ENCODE measurements at regions not wholly inside any gene's neighbourhood (a gene's known extent, or its start where the extent isn't known, plus 50 kb on each side); places are given as distances from the start of the nearest gene placed in this dataset.
"Not testable (repeated sequence)": the region's sequence is repeated elsewhere in the genome, so short reads cannot be mapped to it uniquely, and the experiment has no call there.

DNA sequence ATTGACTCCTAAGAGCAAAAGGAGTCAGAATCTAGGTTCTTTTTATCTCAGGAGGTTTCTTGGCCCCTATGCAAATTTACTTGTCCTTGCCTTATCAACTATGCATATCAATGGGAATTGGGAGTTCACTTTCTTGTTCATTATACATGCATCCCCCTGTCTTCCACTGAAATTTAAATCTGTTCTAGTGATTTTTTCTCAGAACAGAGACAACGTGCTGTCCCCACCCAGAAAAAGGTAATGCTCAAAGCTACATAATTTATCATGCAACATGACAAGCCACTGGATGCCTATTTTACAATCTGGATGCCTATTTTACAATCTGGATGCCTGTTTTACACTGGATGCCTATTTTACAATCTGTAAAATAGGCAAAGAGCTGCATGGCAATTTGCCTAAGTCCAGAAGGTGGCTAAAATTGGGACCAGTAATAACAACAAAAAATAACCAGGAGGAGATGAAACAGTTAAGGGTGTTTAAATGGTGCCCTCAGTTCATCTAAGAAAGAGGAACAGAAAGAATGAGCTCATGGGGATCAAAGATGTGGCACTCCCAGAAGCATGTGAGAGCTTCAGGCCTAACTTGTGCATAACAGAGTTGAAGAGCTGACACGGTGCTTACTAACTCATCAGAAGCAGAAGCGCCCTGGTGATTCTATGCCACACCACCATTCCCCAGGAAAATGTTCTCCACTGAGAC is 537.8 kb upstream of the BOD1L1 start:
- DNase-seq (ENCODE audit: low read depth): no peak

DNA sequence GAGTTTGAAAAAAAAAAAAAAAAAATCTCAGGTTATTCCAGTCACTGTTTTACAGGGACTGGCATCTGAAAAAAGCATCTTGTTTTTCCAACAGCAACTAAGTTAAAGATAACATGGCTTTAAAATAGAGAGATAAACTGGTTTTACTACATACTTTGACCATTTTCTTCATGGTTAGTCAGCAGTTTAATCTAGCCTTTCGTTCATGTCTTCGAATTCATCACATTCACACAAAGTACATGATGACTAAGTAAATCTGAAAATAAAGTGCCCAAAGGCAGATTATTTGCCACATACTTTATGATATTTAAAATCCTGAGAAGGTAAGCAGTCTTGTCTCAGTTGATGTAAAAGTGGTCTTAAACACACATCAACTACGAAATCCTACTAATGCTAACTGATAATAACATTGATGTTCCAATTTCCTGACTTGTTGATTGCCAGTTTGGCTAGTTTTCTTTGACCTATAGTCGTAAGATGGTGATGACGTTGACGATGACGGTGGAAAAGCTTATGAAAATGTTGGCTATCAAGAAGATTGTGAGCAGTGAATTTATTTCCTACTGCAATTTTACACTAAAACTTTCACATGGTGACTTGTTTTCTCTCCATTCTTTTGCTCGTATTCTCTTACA is 540.5 kb upstream of the BOD1L1 start:
- DNase-seq (ENCODE audit: low read depth): no peak

GRCh38 chr4:14168919-14169318 is 541.4 kb upstream of the BOD1L1 start:
- peak; percentile 53 for DNase-seq (ENCODE audit: low read depth)

GRCh38 chr4:14169460-14169859 is 541.9 kb upstream of the BOD1L1 start:
- DNase-seq (ENCODE audit: low read depth): peak; percentile 47

DNA sequence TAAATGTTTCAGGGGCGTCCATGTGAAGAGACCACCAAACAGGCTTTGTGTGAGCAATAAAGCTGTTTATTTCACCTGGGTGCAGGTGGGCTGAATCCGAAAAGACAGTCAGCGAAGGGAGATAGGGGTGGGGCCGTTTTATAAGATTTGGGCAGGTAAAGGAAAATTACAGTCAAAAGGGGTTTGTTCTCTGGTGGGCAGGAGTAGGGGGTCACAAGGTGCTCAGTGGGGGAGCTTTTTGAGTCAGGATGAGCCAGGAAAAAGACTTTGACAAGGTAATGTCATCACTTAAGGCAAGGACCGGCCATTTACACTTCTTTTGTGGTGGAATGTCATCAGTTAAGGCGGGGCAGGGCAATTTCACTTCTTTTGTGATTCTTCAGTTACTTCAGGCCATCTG is 542.4 kb upstream of the BOD1L1 start:
- not testable (repeated sequence) for DNase-seq (ENCODE audit: low read depth)

DNA sequence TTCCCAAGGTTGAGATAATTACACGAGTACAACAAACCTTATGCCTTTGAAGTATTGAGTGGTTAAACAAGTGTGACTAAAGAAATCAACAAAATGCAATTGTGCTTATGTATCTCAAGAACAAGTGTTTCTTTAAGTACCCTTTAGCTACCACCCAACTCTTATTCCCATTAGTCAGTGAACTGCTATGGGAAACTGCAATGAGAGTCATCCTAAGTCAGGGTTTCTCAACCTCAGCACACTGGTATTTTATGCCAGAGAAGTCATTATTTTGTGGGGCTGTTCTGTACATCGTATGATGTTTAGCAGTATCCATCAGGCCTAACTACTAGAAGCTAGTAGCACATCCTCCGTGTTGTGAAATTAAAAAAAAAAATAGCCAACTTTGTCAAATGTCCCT is 549.1 kb upstream of the BOD1L1 start:
- no peak for DNase-seq (ENCODE audit: low read depth)

GRCh38 chr4:14177987-14178386 is 550.5 kb upstream of the BOD1L1 start:
- DNase-seq (ENCODE audit: low read depth): no peak

DNA sequence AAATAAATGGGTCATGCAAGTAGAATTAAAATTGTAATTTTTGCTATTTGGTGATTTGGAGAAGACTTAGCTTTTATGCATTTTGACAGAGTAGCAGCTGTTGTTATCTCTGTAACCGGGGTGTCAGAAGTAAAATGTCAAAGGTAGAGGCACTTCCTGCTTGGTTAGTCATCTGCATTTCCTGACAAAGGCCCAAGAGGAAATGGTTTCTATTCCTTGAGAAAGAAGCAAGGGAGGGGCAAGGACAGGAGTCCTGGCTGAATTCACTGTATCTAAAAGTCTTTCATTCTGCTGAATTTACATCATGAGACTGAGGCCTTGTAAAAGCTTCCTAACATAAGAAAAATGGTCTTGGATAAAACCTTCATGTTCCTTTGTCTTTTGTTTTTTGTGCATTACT is 550.9 kb upstream of the BOD1L1 start:
- DNase-seq (ENCODE audit: low read depth): peak; percentile 45

DNA sequence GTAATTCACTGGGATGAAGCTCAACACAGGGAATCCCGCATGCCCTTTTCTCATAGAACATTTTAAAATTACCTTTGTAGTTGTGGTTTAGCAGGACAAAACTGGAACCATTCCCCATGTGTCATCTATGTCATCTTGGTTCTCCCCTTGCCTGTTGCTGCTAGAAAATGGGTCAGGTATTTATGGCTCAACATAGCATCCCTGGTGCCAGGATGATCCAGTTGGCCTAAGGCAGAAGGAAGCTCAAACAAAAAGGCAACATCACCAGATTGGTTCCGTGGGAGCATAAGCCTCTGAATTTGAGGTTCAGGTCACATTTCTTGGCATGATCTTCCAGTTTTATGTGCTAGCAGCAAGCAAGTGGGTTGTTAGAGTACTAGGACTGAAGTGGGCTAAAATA is 552.6 kb upstream of the BOD1L1 start:
- no peak for DNase-seq (ENCODE audit: low read depth)

DNA sequence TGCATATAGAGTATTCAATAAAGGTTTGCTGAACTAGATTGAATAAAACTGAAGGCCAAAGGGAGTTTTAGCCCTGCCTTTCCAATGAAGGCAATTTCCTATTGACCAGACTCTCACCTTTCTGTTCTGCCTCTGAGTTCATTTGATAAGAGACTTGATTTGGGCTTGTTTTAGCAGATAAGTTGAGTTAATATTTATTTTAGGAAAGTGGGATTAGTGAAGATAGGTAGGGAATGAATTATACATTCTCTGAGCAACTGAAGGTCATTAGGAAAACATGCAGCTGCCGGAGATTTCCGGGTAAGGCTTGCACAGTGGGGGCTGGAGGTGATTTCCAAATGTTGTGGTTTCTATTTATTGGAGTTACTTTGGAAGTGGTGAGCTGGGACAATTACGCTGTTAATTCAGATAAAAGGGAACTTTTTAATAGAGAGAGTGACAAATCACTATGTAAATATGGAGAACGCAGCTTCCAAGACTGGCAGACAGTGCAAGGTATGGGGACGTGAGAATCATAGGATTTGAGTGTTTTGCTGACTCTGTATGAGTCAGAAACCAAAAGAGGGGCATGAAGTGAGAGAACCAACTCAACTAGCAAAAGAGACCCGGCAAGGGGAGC is 553.6 kb upstream of the BOD1L1 start:
- DNase-seq (ENCODE audit: low read depth): no peak

DNA sequence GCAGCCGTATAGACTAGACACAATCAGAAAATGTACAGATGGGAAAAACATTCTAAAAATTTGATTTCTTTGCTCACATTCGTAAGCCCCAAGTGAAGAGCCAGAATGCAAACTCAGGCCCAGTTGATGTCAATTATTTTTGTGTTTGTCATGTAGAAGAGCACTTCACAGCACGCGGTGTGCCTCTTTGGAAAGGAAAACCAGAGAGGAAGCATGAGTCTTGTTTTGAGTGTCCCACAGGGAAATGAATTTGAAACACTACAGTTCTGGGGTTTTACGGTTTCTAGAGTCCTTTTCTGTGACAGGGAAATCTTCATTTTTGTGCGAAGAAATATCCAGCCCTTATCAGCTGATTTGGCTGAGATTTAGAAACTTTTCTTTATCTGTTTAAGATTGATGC is 554.6 kb upstream of the BOD1L1 start:
- no peak for DNase-seq (ENCODE audit: low read depth)

GRCh38 chr4:14184265-14184664 is 556.7 kb upstream of the BOD1L1 start:
- DNase-seq (ENCODE audit: low read depth): no peak

DNA sequence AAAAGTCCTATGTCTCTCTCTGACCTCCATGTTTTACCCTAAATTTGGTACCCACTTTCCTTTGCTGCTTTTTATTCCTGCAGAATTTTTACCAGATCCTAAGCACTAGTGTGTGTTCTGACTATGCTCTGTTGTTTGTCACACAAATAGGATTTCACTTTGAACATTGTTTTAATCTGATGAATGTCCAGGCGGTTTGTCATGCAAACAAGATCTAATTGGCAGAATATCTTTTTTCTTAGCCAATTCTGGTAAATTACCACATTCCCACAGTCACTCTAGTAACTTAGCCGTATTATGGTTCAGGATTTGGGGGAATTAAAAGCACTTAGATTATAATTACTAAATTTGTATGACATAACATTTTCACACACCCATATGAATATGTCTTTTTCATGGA is 557.2 kb upstream of the BOD1L1 start:
- DNase-seq (ENCODE audit: low read depth): no peak

DNA sequence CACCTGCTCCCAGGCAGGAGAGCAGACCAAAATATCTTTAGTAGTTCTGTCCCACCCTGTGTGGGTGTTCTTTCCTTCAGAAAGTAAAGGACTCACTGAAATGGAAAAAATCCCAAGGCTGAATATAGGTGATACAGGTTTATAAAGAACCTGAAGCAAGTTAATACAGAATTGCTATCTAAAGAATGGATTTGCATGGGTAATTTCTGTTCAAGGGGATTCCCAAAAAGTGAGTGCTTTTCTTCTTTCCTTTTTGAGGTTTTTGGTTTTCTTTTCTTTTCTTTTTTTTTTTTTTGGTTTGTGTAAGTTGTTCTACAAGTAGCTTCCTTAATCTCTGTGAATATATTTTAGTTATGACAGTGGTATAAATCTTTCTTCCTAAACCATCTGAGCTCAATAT is 560.7 kb upstream of the BOD1L1 start:
- no peak for DNase-seq (ENCODE audit: low read depth)

DNA sequence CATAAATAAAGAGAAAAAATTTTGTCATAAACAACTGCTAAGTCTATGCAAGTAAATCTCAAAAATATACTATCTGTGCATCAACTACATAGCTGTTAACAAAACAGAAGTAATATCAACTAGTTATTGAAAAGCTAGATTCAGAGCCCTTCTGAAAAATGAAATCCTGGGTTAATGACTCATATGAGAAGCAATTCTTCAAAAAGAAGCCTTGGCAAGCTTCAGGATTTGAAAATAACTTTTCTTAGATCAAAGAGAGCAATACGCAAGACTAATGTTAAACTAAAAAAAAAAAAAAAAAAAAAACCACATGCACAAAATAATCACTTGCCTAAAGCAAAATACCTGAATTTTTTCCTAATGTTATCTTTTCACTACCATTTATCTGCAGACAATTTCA is 566.1 kb upstream of the BOD1L1 start:
- no peak for DNase-seq (ENCODE audit: low read depth)

- peak; percentile 81 for DNase-seq (ENCODE audit: low read depth)
These were observed 568.6 kb upstream of the BOD1L1 start for GRCh38 chr4:14196131-14196530.

GRCh38 chr4:14215116-14215770 is 587.7 kb upstream of the BOD1L1 start:
- no peak for DNase-seq (ENCODE audit: low read depth)

DNA sequence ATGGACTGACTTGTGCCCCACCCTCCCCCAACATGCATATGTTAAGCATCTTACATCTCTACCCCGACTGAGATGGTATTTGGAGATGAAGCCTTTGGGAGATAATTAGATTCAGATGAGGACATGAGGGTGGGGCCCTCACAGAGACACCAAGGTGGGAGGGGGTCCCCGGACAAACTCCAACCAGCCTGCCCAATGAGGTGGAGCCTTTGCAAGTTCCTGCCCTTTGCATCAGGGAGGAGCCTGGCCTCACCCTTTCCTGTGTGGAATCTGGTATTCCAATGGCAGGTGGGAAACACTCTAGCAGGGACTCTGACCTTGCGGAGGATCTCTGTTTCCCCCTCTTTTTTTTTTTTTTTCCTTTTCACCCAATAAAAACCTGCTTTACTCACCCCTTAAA is 589.9 kb upstream of the BOD1L1 start:
- no peak for DNase-seq (ENCODE audit: low read depth)

DNA sequence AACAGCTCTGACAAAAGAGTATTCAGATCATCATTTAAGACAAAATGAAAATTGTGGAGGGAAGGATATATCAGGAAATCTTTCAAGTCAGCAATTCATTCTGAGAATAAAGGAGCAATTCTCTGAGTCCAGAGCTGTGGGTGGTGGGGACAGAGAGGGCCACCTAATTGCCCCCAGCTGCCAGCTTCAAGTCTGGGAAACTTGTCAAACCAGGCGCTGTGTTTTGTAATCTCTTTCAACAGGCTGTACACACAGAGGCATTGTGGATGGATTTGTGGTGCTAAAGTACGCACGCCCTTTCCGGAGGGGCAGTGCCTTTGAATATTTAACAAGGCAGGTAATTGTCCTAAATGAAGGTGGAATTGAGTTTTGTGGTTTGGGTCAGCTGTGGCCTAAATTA is 591.1 kb upstream of the BOD1L1 start:
- no peak for DNase-seq (ENCODE audit: low read depth)

DNA sequence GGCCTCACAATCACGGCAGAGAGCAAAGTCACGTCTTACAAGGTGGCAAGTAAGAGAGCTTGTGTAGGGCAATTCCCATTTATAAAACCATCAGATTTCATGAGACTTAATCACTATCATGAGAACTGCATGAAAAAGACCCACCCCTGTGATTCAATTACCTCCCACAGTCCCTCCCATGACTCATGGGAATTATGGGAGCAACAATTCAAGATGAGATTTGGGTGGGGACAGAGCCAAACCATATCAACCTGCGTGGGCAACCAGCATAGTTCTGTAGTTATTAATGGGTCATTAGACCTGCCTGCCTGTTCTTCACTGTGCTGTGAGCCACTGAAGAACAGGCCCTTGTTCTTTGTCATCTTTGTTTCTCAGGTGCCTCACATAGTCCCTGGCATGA is 593.7 kb upstream of the BOD1L1 start:
- peak; percentile 10 for DNase-seq (ENCODE audit: low read depth)

- DNase-seq (ENCODE audit: low read depth): peak; percentile 3
These were observed 595.0 kb upstream of the BOD1L1 start for GRCh38 chr4:14222377-14223029.

DNA sequence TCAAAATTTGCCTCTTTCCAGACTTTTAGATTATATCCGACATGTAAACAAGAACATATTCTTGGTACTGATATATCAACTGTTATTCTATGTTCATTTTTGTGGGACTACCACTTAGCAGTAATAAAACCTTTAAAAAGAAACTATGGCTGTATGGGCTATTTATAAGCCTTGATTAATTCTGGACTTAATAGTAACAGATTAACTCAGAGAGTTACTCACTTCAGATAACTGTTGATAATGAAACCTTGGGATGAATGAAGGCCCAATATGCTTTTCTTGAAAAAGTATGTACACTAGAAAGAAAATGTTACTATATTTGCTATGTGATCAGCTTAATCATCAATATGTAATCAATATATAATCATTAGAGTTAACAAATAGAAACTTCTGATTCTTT is 595.9 kb upstream of the BOD1L1 start:
- DNase-seq (ENCODE audit: low read depth): no peak
